Retinal pigment epithelial cell (primary cell): ENCODE measurements at regions not wholly inside any gene's neighbourhood (a gene's known extent, or its start where the extent isn't known, plus 50 kb on each side); places are given as distances from the start of the nearest gene placed in this dataset.

Experiments
- DNase-seq: peaks from one replicate; pipeline ENCODE4 v3.0.0-alpha.2; 2010; ENCODE audit warnings: low read depth
- H3K4me3 ChIP-seq: 2 replicates; pipeline ENCODE4 v1.5.1; 2011; ENCODE audit warnings: mild to moderate bottlenecking, low read length, control low read depth, moderate library complexity
- TF ChIP-seq, protein P1 (sequence below): conservative IDR thresholded peaks from 2 replicates; pipeline ENCODE4 v1.5.1; 2011; ENCODE audit warnings: low read depth, low read length, control low read depth, inconsistent platforms

DNA sequence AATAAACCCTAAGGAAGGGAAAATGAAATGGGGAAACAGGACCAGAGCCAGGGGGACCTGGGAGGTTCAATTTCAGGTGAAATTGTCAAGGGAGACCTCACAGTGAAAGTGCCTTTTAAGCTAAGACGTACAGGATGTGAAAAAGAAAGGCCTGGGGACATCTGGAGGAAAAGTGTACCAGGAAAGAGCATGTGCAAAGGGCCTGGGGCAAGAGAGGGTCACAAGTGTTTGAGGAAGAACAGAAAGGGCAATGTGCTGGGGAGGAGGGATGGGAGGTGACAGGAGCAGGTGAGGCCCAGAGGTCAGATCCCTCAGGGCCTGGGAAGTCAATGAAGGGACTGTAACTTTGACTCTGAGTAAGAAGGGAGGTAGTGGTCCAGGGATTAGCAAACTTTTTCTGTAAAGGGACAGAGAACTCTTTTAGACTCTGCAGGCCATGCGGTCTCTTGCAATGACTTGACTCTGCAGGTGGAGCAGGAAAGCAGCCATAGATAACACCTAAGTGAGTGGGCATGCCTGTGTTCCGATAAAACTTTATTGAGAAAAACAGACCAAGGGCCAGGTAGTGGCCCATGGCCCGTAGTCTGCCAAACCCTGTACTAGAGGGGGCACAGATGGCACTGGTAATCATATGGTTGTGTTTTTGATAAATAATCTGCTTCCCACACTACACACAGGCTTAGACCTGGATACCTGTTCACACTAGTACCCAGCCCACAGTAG, 93.8 kb downstream of the LITAF start:
- DNase-seq: no peak
- no peak overlapping the region for H3K4me3 ChIP-seq
- TF ChIP-seq, protein P1, sequence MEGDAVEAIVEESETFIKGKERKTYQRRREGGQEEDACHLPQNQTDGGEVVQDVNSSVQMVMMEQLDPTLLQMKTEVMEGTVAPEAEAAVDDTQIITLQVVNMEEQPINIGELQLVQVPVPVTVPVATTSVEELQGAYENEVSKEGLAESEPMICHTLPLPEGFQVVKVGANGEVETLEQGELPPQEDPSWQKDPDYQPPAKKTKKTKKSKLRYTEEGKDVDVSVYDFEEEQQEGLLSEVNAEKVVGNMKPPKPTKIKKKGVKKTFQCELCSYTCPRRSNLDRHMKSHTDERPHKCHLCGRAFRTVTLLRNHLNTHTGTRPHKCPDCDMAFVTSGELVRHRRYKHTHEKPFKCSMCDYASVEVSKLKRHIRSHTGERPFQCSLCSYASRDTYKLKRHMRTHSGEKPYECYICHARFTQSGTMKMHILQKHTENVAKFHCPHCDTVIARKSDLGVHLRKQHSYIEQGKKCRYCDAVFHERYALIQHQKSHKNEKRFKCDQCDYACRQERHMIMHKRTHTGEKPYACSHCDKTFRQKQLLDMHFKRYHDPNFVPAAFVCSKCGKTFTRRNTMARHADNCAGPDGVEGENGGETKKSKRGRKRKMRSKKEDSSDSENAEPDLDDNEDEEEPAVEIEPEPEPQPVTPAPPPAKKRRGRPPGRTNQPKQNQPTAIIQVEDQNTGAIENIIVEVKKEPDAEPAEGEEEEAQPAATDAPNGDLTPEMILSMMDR: no peak

DNA sequence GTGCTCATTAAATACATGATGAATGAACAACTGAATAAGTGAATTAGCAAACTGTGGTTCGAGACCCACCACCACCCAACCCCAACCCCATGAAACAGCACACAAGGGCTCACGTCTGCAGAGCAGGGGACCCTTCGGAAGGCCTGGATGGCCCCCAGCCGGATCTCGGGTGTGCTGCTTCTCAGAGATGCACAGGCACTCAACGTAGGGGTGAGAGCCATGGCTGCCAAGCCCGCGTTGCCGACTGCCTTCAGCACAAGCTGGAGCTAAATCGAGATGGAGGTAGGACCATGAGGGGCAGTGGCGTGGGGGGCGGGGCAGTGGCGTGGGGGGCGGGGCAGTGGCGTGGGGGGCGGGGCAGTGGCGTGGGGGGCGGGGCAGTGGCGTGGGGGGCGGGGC, 93.2 kb downstream of the LITAF start:
- TF ChIP-seq, protein P1: no peak

DNA sequence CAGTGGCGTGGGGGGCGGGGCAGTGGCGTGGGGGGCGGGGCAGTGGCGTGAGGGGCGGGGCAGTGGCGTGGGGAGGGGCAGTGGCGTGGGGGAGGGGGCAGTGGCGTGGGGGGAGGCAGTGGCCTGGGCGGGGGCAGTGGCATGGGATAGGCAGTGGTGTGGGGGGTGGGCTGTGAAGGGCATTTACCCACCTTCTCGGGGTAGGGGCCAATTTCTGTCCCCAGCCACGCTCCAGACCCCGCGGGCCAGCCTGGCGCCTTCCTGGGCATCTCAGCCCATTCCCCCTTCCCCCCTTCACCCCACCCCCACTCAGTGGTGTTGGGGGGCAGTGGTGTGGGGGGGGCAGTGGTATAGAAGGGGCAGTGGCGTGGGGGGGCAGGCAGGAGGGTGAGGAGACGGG, 92.7 kb downstream of the LITAF start:
- H3K4me3 ChIP-seq: no peak overlapping the region
- no peak for DNase-seq
- TF ChIP-seq, protein P1: no peak

More for the DNA sequence above, 93.2 kb downstream of the LITAF start:
- no peak for DNase-seq
- H3K4me3 ChIP-seq: no peak overlapping the region

DNA sequence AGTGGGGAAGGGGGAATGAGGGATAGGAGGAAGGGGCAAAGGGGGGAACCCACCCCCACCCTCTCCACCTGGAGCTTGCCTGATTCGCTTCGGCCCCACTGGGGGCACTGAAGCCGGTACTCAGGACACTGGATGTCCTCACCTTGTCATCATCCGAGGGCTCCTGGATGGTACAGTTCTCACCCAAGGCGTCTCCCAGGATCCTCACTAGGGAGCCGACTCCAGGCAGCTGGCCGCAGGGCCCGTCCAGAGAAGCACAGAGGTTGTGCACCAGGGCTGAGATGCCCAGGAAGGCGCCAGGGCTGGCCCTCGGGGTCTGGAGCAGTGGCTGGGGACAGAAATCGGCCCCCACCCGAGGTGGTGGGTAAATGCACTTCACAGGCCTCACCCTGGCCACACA, 92.3 kb downstream of the LITAF start:
- no peak overlapping the region for H3K4me3 ChIP-seq
- no peak for DNase-seq
- TF ChIP-seq, protein P1: no peak

DNA sequence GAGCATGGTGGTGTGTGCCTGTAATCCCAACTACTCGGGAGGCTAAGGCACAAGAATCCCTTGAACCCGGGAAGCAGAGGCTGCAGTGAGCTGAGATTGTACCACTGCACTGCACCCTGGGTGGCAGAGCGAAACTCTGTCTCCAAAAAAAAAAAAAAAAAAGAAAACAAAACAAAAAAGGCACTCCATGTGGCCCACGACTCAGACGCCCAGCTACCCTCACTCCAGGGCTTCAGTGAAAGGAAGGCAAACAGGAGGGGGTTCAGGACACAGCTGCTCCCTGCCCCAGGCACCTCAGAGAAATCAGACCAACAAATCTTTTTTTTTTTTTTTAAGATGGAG, 91.7 kb downstream of the LITAF start:
- no peak overlapping the region for H3K4me3 ChIP-seq
- TF ChIP-seq, protein P1: no peak
- DNase-seq: no peak
